ENCODE measurements at regions not wholly inside any gene's neighbourhood (a gene's known extent, or its start where the extent isn't known, plus 50 kb on each side); places are given as distances from the start of the nearest gene placed in this dataset.

GRCh38 chr14:30482276-30482675 is 76.7 kb upstream of the G2E3 start:
- TF ChIP-seq SUZ12 (IDR thresholded peaks at IDR 0.05; ENCODE audit: extremely low read depth, insufficient read depth, insufficient read length): no peak
- TF ChIP-seq YY1 (IDR thresholded peaks at IDR 0.05; ENCODE audit: insufficient read depth, insufficient read length): no peak
- TF ChIP-seq ZNF274 (IDR thresholded peaks at IDR 0.05; ENCODE audit: low read depth, low read length): no peak

Measured in NT2/D1 (cell line).